ENCODE measurements at regions not wholly inside any gene's neighbourhood (a gene's known extent, or its start where the extent isn't known, plus 50 kb on each side); places are given as distances from the start of the nearest gene placed in this dataset.
A peak's percentile ranks its signal among the peaks of the same experiment; 100 is the strongest.
"Not testable (repeated sequence)": the region's sequence is repeated elsewhere in the genome, so short reads cannot be mapped to it uniquely, and the experiment has no call there.

DNA sequence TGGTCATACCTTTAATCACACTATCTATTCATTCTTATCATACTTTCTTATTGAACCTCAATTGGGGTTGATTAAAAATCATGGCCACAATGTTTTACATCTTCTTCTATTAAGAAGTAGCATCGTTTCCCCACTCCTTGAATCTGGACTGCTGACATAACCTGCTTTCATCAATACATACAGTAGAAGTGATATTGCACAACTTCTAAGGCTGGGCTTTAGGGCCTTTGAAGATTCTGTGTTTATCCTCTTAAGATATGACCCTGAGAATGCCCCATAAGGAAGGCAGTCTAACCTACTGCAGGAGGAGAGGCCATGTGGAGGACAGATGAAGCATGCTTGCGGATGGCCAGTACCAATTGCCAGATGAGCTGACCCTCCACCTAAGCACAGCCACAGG lies 1142.8 kb upstream of the SEL1L start:
- DNase-seq (ENCODE audit: low read depth, low spot score) = no peak

DNA sequence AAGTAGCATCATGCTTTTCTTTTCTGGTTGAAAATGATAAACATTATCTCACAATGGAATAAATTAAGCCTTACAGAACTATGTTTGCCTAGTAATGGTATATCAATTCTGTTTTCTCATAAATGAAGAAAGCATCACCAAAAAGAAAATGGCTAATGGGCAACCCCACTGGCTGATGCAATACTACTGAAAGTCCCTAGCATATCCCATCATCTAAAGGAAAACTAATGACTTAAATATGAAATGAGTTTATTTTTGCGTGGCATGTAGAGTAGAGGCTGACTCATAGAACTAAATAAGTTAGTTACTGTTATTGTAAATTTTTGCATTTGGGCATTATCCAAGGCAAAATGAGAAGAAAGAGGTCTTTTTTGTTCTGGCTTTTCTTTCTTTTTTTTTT lies 1156.3 kb upstream of the SEL1L start:
- DNase-seq (ENCODE audit: low read depth, low spot score) = no peak

GRCh38 chr14:82691191-82691590 lies 1157.5 kb upstream of the SEL1L start:
- not testable (repeated sequence) for DNase-seq (ENCODE audit: low read depth, low spot score)

GRCh38 chr14:82694820-82695219 lies 1161.2 kb upstream of the SEL1L start:
- no peak for DNase-seq (ENCODE audit: low read depth, low spot score)

- DNase-seq (ENCODE audit: low read depth, low spot score) = no peak
Measured at GRCh38 chr14:82704218-82704617, 1170.6 kb upstream of the SEL1L start.

DNA sequence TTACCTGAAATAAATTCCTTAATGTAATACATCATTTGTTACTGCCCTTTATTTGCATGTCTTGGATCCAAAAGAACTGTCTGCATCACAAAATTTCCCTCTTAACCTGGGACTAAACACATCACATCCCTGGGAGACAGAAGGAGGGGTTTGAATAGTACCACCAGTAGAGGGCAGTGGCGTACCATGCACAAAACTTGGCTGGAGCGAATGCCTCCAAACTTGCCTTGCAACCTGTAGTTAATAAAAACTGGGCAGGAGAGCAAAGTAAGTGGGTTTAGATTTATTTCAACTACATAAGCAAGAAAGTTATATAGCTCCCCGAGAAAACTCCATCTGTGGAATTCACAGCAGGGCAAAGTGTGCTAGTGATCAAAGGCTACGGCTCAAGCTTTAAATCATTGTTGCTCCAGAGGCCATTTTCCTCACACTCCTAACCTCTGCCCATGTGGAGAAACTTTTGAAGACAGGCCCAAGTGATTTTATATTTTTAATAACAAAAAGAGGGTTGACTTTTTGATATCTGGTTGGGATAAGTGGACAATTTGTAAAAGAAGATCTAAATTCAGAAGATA lies 1176.7 kb upstream of the SEL1L start:
- peak; percentile 79 for DNase-seq (ENCODE audit: low read depth, low spot score)

- DNase-seq (ENCODE audit: low read depth, low spot score) = no peak
Measured at GRCh38 chr14:82719617-82720016, 1186.0 kb upstream of the SEL1L start.

GRCh38 chr14:82720431-82720830 lies 1186.8 kb upstream of the SEL1L start:
- DNase-seq (ENCODE audit: low read depth, low spot score) = no peak

DNA sequence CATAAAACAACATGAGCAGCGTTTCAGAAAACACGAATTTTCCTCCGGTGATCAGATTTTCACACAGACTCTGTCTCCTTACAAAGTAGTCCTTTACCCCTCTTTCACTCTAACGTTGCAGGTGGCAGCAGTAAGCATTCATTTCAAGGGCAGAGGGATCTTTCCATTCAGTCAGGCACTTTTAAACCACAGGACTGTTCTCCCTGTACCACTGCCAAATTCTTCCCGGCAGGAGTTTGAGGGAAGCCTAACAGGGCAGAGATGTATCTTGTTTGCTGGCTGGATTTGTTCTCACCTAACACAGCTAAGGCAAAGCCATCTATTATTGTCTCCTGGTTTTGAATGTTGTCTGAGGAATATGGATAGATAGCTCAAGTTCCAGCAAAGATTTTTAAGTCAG lies 1187.3 kb upstream of the SEL1L start:
- peak; percentile 77 for DNase-seq (ENCODE audit: low read depth, low spot score)

GRCh38 chr14:82724316-82724715 lies 1190.7 kb upstream of the SEL1L start:
- DNase-seq (ENCODE audit: low read depth, low spot score) = no peak

DNA sequence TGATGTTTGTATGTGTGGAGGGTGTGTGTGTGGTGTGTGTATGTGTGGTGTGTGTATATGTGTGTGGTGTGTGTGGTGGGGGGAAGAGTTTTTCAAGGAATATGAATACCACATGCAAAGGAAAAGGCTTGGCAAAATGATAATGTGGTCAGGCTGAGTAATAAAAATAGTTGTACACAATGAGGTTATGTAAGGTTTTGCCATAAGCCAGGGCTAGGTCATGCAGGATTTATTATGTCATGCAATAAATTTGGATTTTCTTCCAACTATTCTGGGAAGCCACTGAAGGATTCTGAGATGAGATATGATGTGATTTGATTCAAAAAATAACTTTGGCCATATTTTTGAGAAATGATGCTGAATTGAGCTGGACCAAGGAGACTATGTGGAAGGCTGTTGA lies 1191.6 kb upstream of the SEL1L start:
- DNase-seq (ENCODE audit: low read depth, low spot score) = peak; percentile 13

DNA sequence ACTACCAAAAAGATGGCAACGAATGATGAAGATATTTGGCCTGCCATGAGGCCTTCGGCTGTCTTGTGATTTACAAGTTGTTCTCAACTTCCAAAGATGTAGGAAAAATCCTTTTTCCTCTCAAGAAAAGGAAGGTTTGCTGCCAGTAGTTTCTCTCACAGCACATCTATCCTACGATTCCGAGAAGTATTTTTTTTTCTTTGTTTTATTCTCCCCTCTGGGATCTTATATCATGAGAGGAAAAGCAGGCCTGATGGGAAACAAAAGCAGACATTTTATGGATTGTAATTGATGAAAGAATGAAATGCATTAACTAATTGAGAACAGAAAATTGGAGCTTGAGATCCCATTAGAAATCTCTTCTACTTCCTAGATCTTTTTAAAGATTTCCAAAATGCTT lies 1197.9 kb upstream of the SEL1L start:
- DNase-seq (ENCODE audit: low read depth, low spot score) = no peak

DNA sequence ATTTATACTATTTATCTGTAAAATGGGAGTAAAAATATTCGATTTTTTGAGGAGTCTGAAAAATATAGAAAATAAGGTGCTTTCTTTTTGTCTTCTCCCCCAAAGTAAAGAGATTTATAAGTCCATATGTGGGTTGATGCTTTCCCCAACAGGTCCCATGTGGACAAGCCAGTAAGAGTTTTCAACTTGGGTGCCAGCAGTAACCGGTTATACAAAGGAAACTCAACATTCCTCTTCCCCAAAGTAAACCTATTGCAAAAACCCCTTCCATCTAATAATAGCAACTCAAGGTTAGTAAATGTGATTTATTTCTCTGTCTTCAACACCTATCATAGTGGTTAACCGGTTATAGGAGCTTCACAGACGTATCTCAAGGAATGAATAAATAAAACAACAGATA lies 1206.9 kb upstream of the SEL1L start:
- DNase-seq (ENCODE audit: low read depth, low spot score) = no peak

- DNase-seq (ENCODE audit: low read depth, low spot score) = no peak
Measured at GRCh38 chr14:82755476-82755875, 1221.8 kb upstream of the SEL1L start.

GRCh38 chr14:82755923-82756322 lies 1222.3 kb upstream of the SEL1L start:
- peak; percentile 6 for DNase-seq (ENCODE audit: low read depth, low spot score)

GRCh38 chr14:82757776-82758175 lies 1224.1 kb upstream of the SEL1L start:
- DNase-seq (ENCODE audit: low read depth, low spot score) = no peak

DNA sequence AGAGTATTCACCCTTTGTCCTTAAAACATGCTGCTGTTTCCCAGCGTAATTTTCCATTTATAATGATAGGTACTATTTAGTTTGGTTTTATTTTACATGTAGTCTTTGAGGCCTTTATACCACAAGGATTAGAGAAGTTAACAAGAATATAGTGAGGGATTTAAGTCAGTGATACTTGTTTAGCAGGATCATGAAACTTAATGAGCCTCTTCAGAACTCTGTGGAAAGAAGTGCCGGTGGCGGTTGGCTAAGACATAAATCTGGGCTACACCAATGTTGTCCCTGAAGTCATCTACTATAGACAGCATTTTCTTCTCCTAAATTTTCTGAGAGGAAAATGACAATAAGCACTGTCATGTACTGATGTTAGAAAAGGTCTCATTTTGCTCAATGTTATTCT lies 1226.0 kb upstream of the SEL1L start:
- no peak for DNase-seq (ENCODE audit: low read depth, low spot score)

- DNase-seq (ENCODE audit: low read depth, low spot score) = no peak
Measured at GRCh38 chr14:82766123-82766522, 1232.5 kb upstream of the SEL1L start.

DNA sequence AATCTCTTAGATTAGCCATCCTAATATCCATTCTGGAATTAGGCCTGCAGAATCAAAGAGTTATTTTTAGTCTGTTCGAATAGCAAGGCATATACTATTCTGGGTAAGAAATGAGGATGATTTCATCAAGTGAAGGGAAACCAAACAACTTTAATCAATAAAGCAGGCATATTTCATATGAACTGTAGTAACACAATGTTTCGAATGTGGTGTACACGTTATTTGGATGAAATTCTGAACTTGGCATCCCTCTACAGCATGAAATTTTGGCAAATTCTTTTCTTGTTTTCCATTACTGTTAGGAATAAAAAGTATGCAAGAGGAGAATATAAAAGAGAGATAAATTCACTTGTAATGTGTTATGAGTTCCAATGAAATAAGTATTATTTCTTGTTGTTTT lies 1233.3 kb upstream of the SEL1L start:
- DNase-seq (ENCODE audit: low read depth, low spot score) = no peak

DNA sequence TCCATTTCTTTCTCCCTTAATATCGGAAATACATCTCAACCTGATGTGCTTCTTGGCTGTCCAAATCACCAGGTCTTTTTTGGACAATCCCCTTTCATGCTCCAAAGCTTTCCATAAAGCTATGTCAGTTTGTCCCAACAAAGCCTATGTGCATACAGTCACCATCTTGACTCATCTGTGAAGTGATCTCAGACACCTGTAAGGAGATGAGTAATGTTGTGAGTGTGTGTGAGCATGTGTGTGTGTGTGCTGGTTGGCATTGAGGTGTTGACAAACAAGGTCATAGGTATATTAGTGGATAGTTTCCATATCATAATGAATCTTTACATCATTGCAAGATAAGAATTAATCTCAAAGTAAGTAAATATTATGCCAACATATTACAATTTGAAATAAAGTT lies 1243.3 kb upstream of the SEL1L start:
- no peak for DNase-seq (ENCODE audit: low read depth, low spot score)

- no peak for DNase-seq (ENCODE audit: low read depth, low spot score)
Measured at GRCh38 chr14:82778008-82778590, 1244.4 kb upstream of the SEL1L start.

- no peak for DNase-seq (ENCODE audit: low read depth, low spot score)
Measured at GRCh38 chr14:82778601-82779000, 1244.9 kb upstream of the SEL1L start.

DNA sequence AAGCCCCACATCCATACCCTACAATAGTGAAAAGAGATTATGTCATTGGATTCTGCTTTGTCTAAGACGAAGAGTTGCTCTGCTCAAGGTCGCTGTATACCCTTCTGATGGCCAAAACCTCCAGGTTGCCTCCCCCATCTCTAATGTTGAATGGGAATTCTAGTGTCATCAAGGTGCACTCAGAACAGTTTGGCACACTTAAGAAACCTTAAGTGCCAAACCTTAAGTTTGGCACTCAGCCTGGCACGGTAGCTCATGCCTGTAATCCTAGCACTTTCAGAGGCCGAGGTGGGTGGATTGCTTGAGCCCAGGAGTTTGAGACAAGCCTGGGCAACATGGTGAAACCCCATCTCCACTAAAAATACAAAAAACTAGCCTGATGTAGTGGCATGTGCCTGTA lies 1245.6 kb upstream of the SEL1L start:
- DNase-seq (ENCODE audit: low read depth, low spot score) = no peak

Data from astrocyte of the hippocampus (primary cell).